ENCODE measurements at regions not wholly inside any gene's neighbourhood (a gene's known extent, or its start where the extent isn't known, plus 50 kb on each side); places are given as distances from the start of the nearest gene placed in this dataset.

DNA sequence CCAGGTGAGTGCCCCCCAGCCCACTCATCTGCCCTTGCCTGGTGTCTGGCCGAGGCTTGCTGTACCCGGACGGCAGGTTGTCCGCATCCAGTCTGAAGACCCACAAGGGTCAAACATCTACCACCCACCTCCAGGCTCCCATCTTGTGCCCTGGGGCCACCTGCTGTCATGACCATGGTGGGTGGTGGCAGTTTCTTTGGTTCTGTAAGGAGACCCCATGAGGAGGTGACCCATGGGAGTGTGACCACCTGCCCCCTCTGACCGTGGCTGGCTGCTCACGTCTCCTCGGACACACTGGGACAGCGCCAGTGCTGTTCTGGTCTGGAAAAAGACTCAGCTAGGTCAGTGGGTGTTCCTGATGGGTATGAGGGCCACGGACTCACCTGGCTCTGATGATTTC lies 93.9 kb downstream of the TEX29 start:
- H3K27me3 ChIP-seq (replicated peaks; ENCODE audit: insufficient read depth, low read length), result no peaks in the 10 kb centered on the region
- no peak for TF ChIP-seq EZH2 (optimal IDR thresholded peaks at IDR 0.05; ENCODE audit: low read depth, low read length)
- TF ChIP-seq EZH2phosphoT487 (IDR thresholded peaks at IDR 0.05; ENCODE audit: low read length), result no peak
- TF ChIP-seq, protein P1, sequence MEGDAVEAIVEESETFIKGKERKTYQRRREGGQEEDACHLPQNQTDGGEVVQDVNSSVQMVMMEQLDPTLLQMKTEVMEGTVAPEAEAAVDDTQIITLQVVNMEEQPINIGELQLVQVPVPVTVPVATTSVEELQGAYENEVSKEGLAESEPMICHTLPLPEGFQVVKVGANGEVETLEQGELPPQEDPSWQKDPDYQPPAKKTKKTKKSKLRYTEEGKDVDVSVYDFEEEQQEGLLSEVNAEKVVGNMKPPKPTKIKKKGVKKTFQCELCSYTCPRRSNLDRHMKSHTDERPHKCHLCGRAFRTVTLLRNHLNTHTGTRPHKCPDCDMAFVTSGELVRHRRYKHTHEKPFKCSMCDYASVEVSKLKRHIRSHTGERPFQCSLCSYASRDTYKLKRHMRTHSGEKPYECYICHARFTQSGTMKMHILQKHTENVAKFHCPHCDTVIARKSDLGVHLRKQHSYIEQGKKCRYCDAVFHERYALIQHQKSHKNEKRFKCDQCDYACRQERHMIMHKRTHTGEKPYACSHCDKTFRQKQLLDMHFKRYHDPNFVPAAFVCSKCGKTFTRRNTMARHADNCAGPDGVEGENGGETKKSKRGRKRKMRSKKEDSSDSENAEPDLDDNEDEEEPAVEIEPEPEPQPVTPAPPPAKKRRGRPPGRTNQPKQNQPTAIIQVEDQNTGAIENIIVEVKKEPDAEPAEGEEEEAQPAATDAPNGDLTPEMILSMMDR (IDR thresholded peaks at IDR 0.05; ENCODE audit: low read length), result no peak
- no peaks in the 10 kb centered on the region for H3F3A ChIP-seq (ENCODE audit: insufficient read depth, low read length)

GRCh38 chr13:111415246-111415645 lies 94.8 kb downstream of the TEX29 start:
- no peaks in the 10 kb centered on the region for H3K27me3 ChIP-seq (replicated peaks; ENCODE audit: insufficient read depth, low read length)
- TF ChIP-seq EZH2phosphoT487 (IDR thresholded peaks at IDR 0.05; ENCODE audit: low read length) (no peak), EZH2 (optimal IDR thresholded peaks at IDR 0.05; ENCODE audit: low read depth, low read length) (no peak)
- TF ChIP-seq, protein P1 (IDR thresholded peaks at IDR 0.05; ENCODE audit: low read length), result no peak
- peaks cover 70% of the 10 kb centered on the region for H3K79me2 ChIP-seq (ENCODE audit: low read length)

More for the DNA sequence above, 93.9 kb downstream of the TEX29 start:
- no peak overlapping the region for H2AFZ ChIP-seq (ENCODE audit: low read length)
- no peak for DNase-seq
- no peaks in the 10 kb centered on the region for H3K9me3 ChIP-seq (replicated peaks; ENCODE audit: insufficient read depth, low read length)
- no peaks in the 10 kb centered on the region; the same call in 1 of the 2 replicates for H3K36me3 ChIP-seq (replicated peaks; ENCODE audit: insufficient read depth, low read length)
- H3K79me2 ChIP-seq (ENCODE audit: low read length), result peaks cover 73% of the 10 kb centered on the region
- no peaks in the 10 kb centered on the region for H4K20me1 ChIP-seq (ENCODE audit: insufficient read depth, low read length)
- H3K4me2 ChIP-seq (ENCODE audit: low read depth, low read length), result no peak overlapping the region
- H3K4me1 ChIP-seq (ENCODE audit: low read length), result no peaks in the 10 kb centered on the region
- H3K9me2 ChIP-seq (replicated peaks; ENCODE audit: insufficient read depth, low read length), result no peaks in the 10 kb centered on the region
- no peak overlapping the region for H3K9ac ChIP-seq (ENCODE audit: low read length)
- H3K4me3 ChIP-seq (ENCODE audit: low read length), result no peak overlapping the region
- H3K27ac ChIP-seq (ENCODE audit: low read length), result no peak overlapping the region

DNA sequence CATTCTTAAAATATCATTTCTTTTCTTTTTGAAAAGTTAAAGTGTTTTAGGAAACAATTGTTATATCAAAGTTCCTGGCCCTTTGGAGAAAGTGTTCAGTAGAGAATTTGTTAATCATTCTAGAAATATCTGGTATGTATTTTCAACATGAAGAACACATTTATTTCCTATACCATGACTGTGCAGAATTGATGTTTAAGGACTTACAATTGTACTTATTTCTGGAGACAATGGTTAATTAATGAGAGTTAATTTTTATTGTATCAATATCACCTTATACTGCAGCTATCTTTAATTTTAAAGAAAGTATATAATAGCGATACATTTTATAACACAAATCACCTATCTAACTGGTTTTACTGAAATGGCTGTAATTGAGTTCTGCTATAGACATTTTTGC lies 95.3 kb downstream of the TEX29 start:
- no peaks in the 10 kb centered on the region for H3F3A ChIP-seq (ENCODE audit: insufficient read depth, low read length)
- TF ChIP-seq EZH2 (optimal IDR thresholded peaks at IDR 0.05; ENCODE audit: low read depth, low read length) (no peak), EZH2phosphoT487 (IDR thresholded peaks at IDR 0.05; ENCODE audit: low read length) (no peak)
- TF ChIP-seq, protein P1 (IDR thresholded peaks at IDR 0.05; ENCODE audit: low read length), result no peak
- H3K9ac ChIP-seq (ENCODE audit: low read length), result no peak overlapping the region
- no peak overlapping the region for H3K4me2 ChIP-seq (ENCODE audit: low read depth, low read length)
- H3K9me3 ChIP-seq (replicated peaks; ENCODE audit: insufficient read depth, low read length), result no peaks in the 10 kb centered on the region
- no peaks in the 10 kb centered on the region for H3K27me3 ChIP-seq (replicated peaks; ENCODE audit: insufficient read depth, low read length)
- H3K36me3 ChIP-seq (replicated peaks; ENCODE audit: insufficient read depth, low read length), result no peaks in the 10 kb centered on the region; the same call in 1 of the 2 replicates
- no peaks in the 10 kb centered on the region for H4K20me1 ChIP-seq (ENCODE audit: insufficient read depth, low read length)
- H3K4me1 ChIP-seq (ENCODE audit: low read length), result no peaks in the 10 kb centered on the region
- H3K4me3 ChIP-seq (ENCODE audit: low read length), result no peak overlapping the region
- no peak for DNase-seq
- H3K27ac ChIP-seq (ENCODE audit: low read length), result no peak overlapping the region
- H3K9me2 ChIP-seq (replicated peaks; ENCODE audit: insufficient read depth, low read length), result no peaks in the 10 kb centered on the region
- H3K79me2 ChIP-seq (ENCODE audit: low read length), result peaks cover 65% of the 10 kb centered on the region
- H2AFZ ChIP-seq (ENCODE audit: low read length), result no peak overlapping the region

More at GRCh38 chr13:111415246-111415645, 94.8 kb downstream of the TEX29 start:
- DNase-seq, result no peak
- no peak overlapping the region for H3K4me2 ChIP-seq (ENCODE audit: low read depth, low read length)
- H3K9me3 ChIP-seq (replicated peaks; ENCODE audit: insufficient read depth, low read length), result no peaks in the 10 kb centered on the region
- no peaks in the 10 kb centered on the region for H3F3A ChIP-seq (ENCODE audit: insufficient read depth, low read length)
- no peaks in the 10 kb centered on the region for H3K4me1 ChIP-seq (ENCODE audit: low read length)
- H3K27ac ChIP-seq (ENCODE audit: low read length), result no peak overlapping the region
- no peak overlapping the region for H2AFZ ChIP-seq (ENCODE audit: low read length)
- no peaks in the 10 kb centered on the region for H4K20me1 ChIP-seq (ENCODE audit: insufficient read depth, low read length)
- H3K36me3 ChIP-seq (replicated peaks; ENCODE audit: insufficient read depth, low read length), result no peaks in the 10 kb centered on the region; the same call in 1 of the 2 replicates
- H3K4me3 ChIP-seq (ENCODE audit: low read length), result no peak overlapping the region
- no peaks in the 10 kb centered on the region for H3K9me2 ChIP-seq (replicated peaks; ENCODE audit: insufficient read depth, low read length)
- H3K9ac ChIP-seq (ENCODE audit: low read length), result no peak overlapping the region
